HG03469 (cell line): ENCODE measurements at regions not wholly inside any gene's neighbourhood (a gene's known extent, or its start where the extent isn't known, plus 50 kb on each side); places are given as distances from the start of the nearest gene placed in this dataset.

Experiments
- ATAC-seq: cut with Tn5 transposase; IDR thresholded peaks from one replicate; pipeline ENCODE4 v1.9.1; 2021; ENCODE audit warnings: mild to moderate bottlenecking, moderate library complexity, moderate number of reproducible peaks; ENCODE audit not compliant: unreplicated experiment

DNA sequence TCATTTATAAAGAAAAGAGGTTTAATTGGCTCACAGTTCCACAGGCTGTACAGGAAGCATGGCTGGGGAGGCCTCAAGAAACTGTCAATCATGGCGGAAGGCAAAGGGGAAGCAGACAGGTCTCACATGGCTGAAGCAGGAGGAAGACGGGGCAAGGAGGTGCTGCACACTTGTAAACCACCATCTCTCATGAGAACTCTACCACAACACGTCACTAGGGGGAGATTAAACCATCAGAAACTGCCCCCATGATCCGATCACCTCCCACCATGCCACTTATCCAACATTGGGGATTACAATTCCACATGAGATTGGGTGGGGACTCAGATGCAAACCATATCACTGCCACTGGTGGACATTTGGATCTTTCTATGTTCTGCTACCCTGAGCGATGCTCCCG, 351.4 kb downstream of the NPHP4 start:
- ATAC-seq: no peak

DNA sequence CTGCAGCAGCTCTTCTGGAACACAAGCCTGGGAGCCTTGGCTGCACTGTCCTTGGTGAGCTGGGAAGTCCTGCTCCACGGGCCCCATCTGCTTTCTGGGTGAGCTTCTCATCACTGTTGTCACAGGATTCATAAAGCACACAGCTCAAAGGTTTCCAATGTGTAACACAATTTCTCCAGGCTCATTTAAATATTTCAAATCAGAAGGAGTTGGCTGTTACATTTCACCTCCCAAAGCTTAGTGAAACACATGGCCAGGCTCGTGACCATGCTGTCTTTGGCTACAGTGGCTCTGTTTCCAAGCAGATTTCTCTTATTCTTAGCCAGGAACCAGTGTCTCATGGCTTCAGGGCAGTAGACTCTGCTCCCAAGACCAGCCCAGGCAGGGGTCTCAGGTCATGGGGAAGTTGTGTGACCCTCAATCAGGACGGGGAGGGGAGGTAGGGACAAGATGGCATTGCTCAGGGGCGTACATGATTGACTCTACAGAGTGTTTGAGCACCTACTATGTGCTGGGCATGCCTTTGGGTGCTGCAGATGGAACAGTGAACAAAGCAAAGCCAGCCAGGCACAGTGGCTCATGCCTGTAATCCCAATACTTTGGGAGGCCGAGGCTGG, 353.0 kb downstream of the NPHP4 start:
- ATAC-seq: no peak

DNA sequence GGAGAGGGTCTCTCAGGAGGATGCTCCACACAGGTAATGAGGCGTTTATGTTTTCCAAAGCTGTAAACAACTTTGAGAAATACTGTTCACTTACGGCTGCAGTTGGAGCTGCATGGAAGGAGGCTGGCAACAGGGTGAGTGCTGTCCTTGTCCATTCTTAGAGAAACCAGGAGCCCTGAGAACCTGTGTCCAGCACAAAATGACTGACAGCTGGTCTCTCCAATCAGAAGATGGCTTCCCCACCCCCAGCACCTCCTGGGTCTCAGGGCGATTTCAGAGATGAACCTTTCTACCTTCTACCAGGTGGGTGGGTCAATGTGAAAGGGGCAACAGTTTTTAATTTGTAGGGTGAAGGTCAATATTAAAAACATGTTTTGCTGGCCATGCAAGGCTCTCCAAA, 353.6 kb downstream of the NPHP4 start:
- no peak for ATAC-seq

DNA sequence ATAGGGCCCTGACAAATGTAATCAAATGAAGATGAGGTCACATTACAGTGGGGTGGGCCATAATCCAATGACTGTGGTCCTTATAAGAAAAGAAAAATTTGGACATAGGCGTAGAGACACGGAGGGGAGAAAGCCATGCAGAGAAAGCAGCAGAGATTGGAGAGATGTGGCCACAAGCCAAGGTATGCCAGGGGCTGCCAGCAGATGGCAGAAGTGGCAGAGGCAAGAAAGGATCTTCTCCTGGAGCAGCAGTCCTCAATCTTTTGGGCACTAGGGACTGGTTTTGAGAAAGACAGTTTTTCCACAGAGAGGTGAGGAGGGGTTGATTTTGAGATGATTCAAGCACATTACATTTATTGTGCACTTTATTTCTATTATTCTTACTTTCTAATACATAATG, 355.1 kb downstream of the NPHP4 start:
- no peak for ATAC-seq

DNA sequence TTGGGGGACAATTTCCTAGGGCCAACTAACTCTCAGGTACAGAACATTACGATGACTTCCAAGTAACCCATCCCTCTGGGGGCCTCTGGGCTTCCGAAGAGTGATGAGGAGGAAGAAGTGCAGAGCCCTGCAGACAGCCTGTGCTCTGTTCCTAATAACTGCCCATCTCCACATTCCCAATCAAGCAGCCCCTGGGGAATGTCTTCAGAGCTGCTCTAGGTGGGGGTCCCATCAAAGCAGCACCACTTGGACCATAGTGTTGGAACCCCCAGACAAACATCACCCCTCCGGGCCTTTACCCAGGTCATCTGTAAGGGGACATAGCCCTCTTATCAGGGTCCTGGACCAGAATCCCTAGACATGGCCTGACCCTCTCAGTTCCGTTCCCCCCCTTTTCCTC, 357.3 kb downstream of the NPHP4 start:
- no peak for ATAC-seq

DNA sequence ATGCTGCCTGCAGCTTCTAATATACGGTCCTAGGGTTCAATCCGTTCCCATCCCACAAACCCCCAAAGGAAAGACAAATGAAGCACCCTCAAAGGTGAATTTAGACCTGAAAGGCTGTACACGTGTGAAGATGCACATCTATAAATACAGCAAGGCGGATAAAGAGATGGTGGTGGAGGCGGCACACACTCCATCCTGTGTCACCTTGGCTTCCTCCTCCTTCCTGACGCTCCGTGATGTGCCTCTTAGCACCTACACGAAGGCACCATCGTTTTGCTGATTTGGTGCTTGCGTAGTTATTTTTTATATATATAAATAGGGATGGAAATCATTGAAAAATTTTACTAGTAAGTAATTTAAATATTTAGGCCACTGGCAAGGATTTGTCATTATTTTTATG, 359.4 kb downstream of the NPHP4 start:
- ATAC-seq: no peak

DNA sequence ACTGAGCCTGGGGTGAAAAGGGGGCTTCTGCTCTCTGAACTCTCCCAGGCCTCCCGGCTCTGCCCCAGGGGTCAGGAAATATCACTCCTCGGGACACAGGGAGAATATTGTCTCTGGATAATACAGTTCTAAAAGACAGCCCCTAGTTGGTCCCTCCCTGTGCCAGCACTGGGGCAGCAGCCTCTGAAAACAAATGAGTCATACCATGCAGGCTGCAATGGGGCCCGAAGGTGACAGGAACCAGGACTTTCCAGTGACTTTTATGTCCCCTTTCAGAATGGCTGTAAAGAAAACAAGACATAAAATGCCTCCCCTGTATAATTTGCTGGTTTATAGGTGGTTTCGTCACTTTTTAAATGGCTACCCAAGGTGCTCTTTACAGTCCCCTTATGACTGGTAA, 360.0 kb downstream of the NPHP4 start:
- ATAC-seq: no peak

DNA sequence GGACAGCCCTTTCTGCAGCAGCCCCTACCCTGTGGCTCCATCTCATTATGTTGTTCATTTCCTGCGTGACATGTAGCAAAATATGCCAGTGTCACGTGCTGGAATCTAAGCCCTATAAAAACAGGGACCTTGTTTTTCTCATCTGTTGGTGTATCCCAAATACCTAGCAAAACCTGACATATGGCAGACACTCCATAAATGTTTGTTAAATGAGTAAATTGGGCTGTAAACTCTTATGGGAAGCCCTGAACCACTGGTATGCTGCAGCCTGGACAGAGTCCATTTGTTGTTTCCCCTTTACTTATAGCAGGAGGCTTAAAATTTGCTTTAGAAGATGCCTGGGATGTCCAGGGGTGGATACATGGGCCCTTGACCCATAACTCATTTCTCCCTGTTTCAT, 363.8 kb downstream of the NPHP4 start:
- no peak for ATAC-seq

DNA sequence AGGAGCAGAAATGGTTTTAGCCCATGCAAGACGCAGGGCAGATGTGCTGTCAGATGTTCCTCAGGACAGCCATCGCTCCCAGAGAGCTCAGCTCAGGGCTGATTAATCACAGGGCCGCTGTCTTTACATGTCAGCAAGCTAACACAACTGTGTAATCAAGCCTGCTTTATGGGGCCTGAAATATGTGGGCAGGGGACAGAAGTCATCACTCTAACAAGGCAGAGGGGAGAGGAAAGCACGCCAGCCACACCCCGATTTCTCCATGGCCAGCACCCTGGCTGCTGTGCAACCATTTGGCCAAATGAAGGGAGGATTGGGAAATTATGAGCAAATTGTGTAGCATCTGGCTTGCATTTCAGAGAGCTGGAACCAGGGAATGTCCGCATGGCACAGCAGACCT, 368.8 kb downstream of the NPHP4 start:
- no peak for ATAC-seq

DNA sequence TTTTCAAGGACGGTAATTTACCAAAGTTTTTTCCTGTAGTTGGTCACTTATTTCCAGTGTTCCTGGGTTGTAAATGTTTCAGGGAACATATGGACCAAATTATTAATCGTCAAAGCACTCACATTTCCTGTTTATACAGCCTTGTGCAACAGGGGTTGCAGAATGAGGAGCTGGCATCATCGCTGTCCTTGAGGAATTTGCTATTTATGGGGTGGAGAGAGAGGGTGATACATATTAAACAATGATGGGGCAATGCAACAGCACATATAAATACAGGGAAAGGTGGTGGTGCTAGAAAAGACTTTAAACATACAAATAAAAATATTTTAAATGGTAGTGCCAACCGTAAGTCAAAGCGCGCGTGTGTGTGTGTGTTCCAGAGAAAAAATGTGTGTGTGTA, 369.8 kb downstream of the NPHP4 start:
- ATAC-seq: no peak

DNA sequence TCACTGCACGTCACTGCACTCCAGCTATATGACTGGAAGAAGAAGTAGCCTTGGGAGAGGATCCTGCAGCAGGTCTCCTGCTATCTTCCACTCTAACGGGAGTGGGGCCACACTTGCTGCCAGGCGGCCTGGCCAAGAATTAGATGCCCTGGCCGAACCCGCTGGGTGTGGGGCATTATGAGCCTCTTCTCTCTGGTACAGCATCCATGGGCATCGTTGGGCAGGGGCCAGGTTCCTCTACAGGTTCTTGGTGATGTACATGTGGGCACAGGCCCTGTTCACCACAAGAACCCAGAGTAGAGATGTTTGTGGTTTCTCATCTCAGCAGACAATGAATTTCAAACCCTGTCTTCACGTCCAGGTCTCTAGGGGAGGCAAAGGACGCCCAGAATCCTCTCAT, 370.5 kb downstream of the NPHP4 start:
- no peak for ATAC-seq

DNA sequence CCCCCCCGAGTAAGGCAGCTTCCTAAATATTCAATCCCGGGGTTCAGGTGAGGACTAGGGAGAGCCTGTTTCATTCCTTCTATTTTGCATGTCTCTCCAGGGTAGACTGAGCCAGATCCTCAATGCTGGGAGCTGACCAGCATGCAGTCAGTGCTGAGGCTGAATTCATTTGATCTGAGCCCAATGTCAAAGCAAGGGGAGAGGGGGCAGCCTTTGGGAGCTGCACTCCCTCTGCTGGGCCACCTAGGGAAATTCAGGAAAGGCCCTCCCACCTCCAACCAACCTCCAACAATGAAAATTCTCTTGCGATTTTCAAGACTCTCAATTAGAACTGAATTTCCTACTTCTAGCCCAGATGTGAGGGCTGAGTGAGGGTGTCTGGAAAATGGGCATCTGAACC, 371.2 kb downstream of the NPHP4 start:
- ATAC-seq: no peak

DNA sequence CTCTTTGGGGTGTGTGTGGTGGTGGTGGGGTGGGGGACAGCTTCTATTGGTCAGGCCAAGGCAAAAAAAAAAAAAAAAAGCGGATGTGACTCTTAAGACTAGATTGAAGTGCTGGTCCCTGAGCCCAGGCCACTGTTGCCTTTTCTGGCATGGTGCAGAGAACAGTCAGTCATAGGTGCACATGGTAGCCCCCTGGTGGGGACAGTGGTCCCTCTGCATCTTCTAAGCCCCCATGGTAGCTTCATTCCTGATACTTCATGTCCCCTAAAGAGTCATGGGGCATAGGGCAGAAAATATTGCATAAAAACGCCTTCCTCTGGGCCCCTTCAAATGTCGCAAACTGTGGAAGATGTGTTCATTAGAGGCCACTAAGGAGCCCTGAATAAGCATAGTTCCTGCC, 371.8 kb downstream of the NPHP4 start:
- ATAC-seq: no peak

DNA sequence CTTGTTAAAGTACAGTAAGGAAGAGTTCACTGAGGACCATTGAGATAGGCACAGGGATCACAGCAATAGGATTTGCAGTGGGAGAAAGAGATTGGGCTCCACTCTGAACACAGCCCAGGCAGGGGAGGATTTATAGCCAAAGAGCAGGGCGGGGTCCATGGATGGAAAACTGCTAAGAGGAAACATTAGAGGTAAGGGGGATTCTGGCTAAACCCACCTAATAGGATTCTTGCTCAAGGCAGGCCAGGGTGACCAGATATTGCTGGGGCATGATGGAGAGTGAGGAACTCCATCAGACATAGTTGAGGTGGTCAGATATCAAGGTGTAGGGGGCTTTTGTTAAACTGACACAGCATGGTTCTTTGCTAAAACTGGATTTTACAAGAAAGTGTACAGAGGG, 372.8 kb downstream of the NPHP4 start:
- ATAC-seq: no peak

DNA sequence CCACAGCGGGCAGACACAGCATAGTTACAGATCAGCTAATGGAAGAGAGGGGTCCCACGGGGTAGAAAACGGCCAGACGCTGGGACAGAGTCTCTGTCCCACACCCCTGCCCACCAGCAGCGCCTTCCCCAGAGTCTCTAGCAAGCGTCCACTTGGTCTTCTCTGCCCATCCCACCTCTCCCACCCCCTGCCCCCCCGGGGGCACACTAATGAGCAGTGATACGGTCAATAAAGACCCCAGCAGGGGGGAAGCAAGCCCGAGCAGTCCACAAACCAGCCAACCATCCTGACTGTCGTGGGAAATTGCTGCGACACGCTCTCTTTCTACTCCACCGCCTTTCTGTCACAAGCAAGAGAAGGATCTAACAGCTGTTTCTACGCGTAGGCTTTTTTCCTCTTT, 374.7 kb downstream of the NPHP4 start:
- ATAC-seq: no peak

DNA sequence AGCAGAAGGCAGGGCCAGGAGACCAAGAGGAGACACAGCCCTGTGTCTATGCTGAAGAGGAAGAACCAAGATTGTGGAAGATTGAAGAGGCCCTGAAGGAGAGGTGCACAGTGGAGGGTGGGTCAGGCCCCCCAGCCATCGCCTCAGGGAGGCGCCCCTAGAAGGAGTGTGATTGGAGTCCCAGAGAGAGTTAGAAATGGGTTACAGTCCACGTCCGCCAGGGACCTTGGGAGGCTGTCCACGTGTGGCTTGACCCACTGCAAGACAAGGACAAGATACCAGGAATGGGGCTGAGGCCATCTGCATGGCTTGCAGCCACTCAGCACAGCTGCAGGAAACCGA, 375.1 kb downstream of the NPHP4 start:
- no peak for ATAC-seq

DNA sequence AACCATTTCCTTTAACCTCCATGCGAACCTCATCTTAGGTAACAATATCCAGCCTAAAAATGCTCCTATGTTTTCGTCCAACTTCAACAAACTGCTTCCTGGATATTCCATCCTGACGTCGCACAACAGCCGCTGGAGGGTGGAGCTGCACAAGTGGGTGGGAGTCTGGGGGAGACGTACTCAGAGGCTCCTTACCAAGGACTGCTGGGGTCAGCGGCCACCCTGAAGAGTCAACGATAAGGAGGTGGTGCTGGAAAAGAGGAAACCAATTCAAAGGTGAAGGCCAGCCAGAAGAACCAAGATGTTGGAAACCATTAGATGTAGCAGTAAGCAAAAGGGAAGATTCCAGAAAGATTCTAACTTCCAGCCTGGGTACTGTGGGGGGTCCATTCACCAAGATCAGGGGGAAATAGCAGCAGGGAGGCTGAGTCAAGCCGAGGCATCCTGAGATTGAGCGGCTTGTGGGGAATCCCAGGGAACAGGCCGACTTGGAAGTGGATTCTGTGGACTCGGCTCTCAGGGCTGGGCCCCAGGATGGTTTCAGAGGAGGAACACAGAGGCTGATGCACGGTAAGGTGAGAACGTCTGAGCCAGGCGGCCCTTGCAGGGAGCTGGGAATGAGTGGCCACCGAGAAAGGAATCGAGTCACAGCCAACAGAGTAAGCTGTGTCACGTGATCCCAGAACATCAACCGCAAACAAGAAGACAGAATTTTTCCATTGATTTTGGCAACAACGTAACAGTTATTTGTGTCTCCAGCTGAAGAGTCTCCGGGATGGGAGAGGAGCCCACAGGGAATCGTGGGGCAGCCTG, 375.7 kb downstream of the NPHP4 start:
- ATAC-seq: no peak

DNA sequence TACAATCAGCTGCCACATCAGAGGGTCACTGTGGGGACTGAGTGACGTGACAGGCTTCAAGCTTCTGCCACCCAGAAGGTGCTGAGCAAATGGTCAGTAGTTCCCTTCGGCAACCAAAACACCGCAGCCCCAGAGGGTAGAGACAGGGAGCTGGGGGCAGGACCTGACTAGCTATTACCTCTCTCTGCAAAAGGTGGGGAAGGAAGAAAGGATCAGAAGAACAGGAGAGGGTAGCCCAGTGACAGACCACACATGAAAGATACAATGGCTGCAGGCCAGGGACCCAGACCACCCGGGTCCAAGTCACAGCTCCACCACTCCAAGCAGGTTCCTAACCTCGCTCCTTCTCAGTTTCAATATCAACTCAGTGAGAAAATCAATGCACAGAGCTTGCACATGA, 377.1 kb downstream of the NPHP4 start:
- no peak for ATAC-seq

DNA sequence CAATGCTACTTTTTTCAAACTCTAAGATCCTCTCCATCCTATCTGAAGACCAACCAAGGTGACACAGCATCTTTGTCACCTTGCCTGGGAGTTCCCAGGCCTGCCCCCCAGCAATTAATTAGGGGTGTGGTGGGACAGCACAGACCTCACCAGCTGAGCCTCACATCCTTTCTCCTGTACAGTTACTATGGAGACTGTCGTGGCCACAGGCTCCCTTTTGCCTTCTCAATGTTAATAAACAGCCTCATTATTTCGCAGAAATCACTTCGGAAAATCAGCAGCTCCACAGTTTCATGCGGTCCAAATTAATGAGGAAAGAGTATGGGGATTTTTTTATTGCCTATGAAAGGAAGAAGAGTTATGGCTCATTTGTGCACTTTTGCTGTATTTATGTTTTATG, 378.3 kb downstream of the NPHP4 start:
- ATAC-seq: no peak

DNA sequence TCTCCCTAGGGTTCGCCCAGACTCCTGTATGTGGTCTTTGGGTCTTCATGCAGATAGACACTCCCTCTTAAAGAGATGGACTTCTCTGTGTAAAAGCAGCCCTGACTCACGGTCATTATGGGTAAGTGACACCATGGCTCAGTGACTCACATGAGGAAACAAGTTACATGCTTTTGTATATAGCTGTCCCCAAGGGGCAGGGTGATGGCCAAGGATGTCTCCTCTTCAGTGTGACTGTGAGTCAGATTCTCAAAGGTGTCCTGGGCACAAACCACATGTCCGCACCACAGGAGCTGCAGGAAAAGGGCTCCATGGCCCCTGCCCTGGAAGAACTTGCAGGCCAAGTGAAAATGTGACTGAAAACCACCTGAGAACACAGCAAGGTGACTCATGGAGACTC, 380.4 kb downstream of the NPHP4 start:
- no peak for ATAC-seq

DNA sequence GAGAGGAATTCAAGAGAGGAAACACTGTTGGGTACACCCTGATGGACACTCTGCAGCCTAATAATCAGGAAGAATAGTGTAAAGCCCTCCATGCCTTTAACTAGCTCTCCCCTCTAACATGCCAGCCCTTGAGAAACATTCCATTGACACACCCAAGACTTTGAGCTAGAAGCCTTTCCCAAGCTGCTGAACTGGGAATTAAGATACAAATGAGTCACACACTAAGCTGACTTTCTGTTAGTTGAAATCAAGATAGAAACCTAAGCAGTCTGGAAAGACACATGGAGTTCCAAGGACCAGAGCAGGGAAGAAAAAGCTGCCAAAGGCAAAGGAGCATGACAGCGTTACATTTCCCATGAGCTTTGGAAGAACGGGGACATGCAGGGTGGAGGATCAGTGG, 380.8 kb downstream of the NPHP4 start:
- ATAC-seq: no peak

DNA sequence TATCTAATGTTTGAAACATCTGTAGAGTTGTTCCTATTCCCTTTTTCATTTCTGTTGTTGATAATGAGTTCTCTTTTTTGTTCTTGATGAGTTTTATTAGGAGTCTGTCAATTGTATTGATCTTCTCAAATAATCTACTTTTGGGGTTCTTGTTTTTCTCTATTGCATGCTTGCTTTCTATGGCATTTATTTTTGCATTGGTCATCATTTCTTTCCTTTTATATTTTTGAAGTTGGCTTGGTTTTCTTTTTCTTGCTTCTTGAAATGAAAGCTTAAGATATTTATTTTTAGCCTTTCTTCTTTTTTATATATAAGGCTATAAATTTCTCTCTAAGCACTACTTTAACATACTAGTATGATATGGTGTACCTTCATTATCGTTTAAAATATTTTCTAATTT, 381.8 kb downstream of the NPHP4 start:
- ATAC-seq: no peak
